GM18909 (cell line): ENCODE measurements at regions not wholly inside any gene's neighbourhood (a gene's known extent, or its start where the extent isn't known, plus 50 kb on each side); places are given as distances from the start of the nearest gene placed in this dataset.

Source experiments
- ATAC-seq: cut with Tn5 transposase; IDR thresholded peaks from one replicate; pipeline ENCODE4 v1.9.1; 2021; ENCODE audit warnings: mild to moderate bottlenecking; ENCODE audit not compliant: unreplicated experiment, poor library complexity

- no peak for ATAC-seq
Measured at GRCh38 chr2:236762628-236763027, 193.0 kb downstream of the ACKR3 start.

GRCh38 chr2:236763857-236764256, 194.2 kb downstream of the ACKR3 start:
- no peak for ATAC-seq

- ATAC-seq, result no peak
Measured at GRCh38 chr2:236764716-236765115, 195.1 kb downstream of the ACKR3 start.

GRCh38 chr2:236765478-236765877, 195.9 kb downstream of the ACKR3 start:
- no peak for ATAC-seq

GRCh38 chr2:236766850-236767249, 197.2 kb downstream of the ACKR3 start:
- no peak for ATAC-seq

GRCh38 chr2:236767941-236768340, 198.3 kb downstream of the ACKR3 start:
- ATAC-seq, result no peak

GRCh38 chr2:236768393-236769140, 198.9 kb downstream of the ACKR3 start:
- no peak for ATAC-seq

GRCh38 chr2:236769981-236770671, 200.5 kb downstream of the ACKR3 start:
- no peak for ATAC-seq

- no peak for ATAC-seq
Measured at GRCh38 chr2:236772220-236772837, 202.7 kb downstream of the ACKR3 start.

GRCh38 chr2:236773206-236773605, 203.6 kb downstream of the ACKR3 start:
- no peak for ATAC-seq

- no peak for ATAC-seq
Measured at GRCh38 chr2:236774171-236774570, 204.5 kb downstream of the ACKR3 start.

- ATAC-seq, result no peak
Measured at GRCh38 chr2:236775511-236775910, 205.9 kb downstream of the ACKR3 start.

GRCh38 chr2:236776206-236776605, 206.6 kb downstream of the ACKR3 start:
- ATAC-seq, result no peak

GRCh38 chr2:236776695-236777251, 207.1 kb downstream of the ACKR3 start:
- no peak for ATAC-seq

GRCh38 chr2:236777408-236777807, 207.8 kb downstream of the ACKR3 start:
- ATAC-seq, result no peak

- no peak for ATAC-seq
Measured at GRCh38 chr2:236781933-236782816, 212.6 kb downstream of the ACKR3 start.

GRCh38 chr2:236782938-236783337, 213.3 kb downstream of the ACKR3 start:
- no peak for ATAC-seq

- ATAC-seq, result no peak
Measured at GRCh38 chr2:236783417-236784020, 213.9 kb downstream of the ACKR3 start.

- ATAC-seq, result no peak
Measured at GRCh38 chr2:236785611-236786057, 216.0 kb downstream of the ACKR3 start.

GRCh38 chr2:236786751-236787150, 217.1 kb downstream of the ACKR3 start:
- ATAC-seq, result no peak
